ENCODE measurements at regions not wholly inside any gene's neighbourhood (a gene's known extent, or its start where the extent isn't known, plus 50 kb on each side); places are given as distances from the start of the nearest gene placed in this dataset.

GRCh38 chr3:137079571-137079970, 121.8 kb downstream of the IL20RB start:
- no peak overlapping the region for H3K4me3 ChIP-seq (ENCODE audit: low read depth, low read length)
- TF ChIP-seq, protein P1, sequence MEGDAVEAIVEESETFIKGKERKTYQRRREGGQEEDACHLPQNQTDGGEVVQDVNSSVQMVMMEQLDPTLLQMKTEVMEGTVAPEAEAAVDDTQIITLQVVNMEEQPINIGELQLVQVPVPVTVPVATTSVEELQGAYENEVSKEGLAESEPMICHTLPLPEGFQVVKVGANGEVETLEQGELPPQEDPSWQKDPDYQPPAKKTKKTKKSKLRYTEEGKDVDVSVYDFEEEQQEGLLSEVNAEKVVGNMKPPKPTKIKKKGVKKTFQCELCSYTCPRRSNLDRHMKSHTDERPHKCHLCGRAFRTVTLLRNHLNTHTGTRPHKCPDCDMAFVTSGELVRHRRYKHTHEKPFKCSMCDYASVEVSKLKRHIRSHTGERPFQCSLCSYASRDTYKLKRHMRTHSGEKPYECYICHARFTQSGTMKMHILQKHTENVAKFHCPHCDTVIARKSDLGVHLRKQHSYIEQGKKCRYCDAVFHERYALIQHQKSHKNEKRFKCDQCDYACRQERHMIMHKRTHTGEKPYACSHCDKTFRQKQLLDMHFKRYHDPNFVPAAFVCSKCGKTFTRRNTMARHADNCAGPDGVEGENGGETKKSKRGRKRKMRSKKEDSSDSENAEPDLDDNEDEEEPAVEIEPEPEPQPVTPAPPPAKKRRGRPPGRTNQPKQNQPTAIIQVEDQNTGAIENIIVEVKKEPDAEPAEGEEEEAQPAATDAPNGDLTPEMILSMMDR (IDR thresholded peaks at IDR 0.05; ENCODE audit: insufficient read depth, low read depth, low read length, missing control alignments): no peak

DNA sequence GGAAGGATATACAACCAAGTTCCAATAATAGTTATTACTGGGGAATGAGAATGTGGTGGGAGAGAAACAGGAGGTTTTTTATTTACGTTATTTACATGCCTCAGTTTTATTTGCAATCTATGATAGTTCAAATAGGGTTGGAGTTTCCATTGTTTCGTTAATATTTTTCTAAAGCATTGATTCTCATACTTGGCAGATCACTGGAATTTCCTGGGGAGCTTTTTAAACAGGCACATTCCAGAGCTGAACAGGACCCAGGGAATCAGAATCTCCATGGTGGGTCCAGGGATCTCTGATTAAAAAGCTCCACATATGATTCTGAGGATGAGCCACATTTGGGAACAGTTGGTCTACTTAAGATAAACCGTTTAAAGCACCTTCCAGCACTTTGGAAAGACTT, 123.9 kb downstream of the IL20RB start:
- no peak overlapping the region for H3K4me3 ChIP-seq (ENCODE audit: low read depth, low read length)
- no peak for DNase-seq (ENCODE audit: low read depth)
- TF ChIP-seq, protein P1 (IDR thresholded peaks at IDR 0.05; ENCODE audit: insufficient read depth, low read depth, low read length, missing control alignments): no peak

More at GRCh38 chr3:137079571-137079970, 121.8 kb downstream of the IL20RB start:
- no peak for DNase-seq (ENCODE audit: low read depth)

DNA sequence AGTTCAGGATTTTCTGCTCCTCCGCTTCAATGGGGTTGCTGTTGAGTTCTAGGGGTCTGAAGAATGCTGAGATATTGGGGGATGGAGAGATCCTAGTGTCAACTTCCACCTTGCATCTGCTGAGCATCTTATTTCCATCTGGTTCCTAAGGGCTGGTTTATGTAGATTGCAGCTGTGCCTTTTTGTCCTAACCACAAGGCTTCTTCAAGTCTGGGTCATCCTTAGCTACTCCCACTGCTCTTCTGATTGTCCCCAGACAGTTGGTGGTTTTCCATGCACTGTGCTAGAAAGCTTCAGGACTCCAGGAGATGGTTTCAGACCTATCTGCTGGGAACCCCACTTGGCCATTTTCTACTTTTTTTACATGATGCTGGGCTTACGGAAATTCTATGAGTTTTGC, 125.0 kb downstream of the IL20RB start:
- DNase-seq (ENCODE audit: low read depth): no peak
- no peak overlapping the region for H3K4me3 ChIP-seq (ENCODE audit: low read depth, low read length)
- TF ChIP-seq, protein P1 (IDR thresholded peaks at IDR 0.05; ENCODE audit: insufficient read depth, low read depth, low read length, missing control alignments): no peak

DNA sequence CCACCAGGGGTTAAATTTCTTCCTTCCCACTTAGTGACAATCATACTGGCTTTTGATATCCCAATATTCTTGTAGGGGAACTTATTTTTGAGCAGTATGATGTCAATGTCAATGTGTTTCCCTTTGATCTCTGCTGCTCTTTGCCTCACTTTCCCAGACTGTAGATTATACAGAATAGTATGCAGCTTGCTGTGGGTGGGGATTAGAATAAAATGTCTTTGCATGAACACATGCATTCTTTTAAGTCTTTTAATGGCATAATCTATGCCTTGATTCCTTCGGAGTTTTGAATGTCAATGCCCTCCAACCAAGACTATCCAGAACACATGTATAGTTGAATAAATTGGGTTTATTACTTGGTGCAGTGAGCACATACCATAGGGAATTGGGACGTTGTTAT, 125.5 kb downstream of the IL20RB start:
- DNase-seq (ENCODE audit: low read depth): no peak
- TF ChIP-seq, protein P1 (IDR thresholded peaks at IDR 0.05; ENCODE audit: insufficient read depth, low read depth, low read length, missing control alignments): no peak

GRCh38 chr3:137084586-137084985, 126.8 kb downstream of the IL20RB start:
- TF ChIP-seq, protein P1 (IDR thresholded peaks at IDR 0.05; ENCODE audit: insufficient read depth, low read depth, low read length, missing control alignments): no peak
- no peak overlapping the region for H3K4me3 ChIP-seq (ENCODE audit: low read depth, low read length)
- DNase-seq (ENCODE audit: low read depth): no peak

More for the DNA sequence above, 125.5 kb downstream of the IL20RB start:
- no peak overlapping the region for H3K4me3 ChIP-seq (ENCODE audit: low read depth, low read length)

DNA sequence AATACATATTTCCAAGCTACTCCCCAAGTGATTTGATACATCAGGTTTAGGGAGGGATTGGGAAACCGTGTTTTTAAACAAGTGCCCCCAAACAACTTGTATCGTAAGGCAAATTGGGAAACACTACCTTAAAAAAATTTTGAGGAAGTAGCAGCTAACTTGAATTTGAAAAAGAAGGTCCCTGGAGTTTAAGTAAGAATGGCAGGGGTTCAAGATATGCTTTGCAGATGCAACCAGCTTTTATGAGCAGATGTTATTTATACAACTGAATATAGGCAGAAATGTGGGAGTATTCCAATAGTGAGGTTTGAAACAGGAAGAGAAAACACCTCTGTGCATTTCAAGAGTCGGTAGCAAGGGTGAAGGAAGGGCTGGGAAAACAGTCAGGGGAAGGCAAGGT, 139.6 kb downstream of the IL20RB start:
- TF ChIP-seq, protein P1 (IDR thresholded peaks at IDR 0.05; ENCODE audit: insufficient read depth, low read depth, low read length, missing control alignments): no peak
- no peak overlapping the region for H3K4me3 ChIP-seq (ENCODE audit: low read depth, low read length)
- DNase-seq (ENCODE audit: low read depth): no peak

DNA sequence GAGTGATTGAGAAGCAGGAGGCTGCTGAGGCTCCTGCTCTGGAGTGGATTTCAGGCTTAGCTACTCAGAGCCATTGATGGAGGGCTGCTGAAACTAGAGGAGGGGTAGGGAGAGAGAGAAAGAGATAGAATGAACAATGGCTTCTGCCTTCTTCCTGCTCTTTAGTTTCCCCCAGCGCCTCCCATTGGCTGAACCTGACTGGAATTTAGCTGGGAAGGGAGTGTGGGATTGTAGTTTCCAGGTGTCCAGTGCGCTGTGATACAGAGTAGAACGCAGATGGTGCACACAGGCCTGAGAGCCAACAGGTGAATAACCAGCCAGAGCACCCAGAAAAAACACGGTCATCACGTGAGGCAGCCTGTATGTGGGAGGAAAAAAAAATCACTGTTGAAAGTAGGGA, 140.1 kb downstream of the IL20RB start:
- H3K4me3 ChIP-seq (ENCODE audit: low read depth, low read length): no peak overlapping the region
- DNase-seq (ENCODE audit: low read depth): no peak
- TF ChIP-seq, protein P1 (IDR thresholded peaks at IDR 0.05; ENCODE audit: insufficient read depth, low read depth, low read length, missing control alignments): no peak
